Suprapubic skin (tissue), 3 donors: ENCODE measurements at regions not wholly inside any gene's neighbourhood (a gene's known extent, or its start where the extent isn't known, plus 50 kb on each side); places are given as distances from the start of the nearest gene placed in this dataset.
"Not testable (repeated sequence)": the region's sequence is repeated elsewhere in the genome, so short reads cannot be mapped to it uniquely, and the experiment has no call there.

Source experiments
- POLR2A ChIP-seq, 2 donors: fragments of 450-650 bp; IDR thresholded peaks; one replicate each; pipeline ENCODE4 v1.6.1; 2017; ENCODE audit warnings: antibody characterized with exemption in 2 of 2, mild to moderate bottlenecking in 2 of 2, moderate library complexity in 2 of 2
- TF ChIP-seq, protein P1 (sequence below), 2 donors: fragments of 200-600 bp in 1 of 2; fragments of 450-650 bp in 1 of 2; sonication (generic) in 1 of 2; IDR thresholded peaks; one replicate each; pipeline ENCODE4 v1.5.1; 2016 to 2019; ENCODE audit warnings: antibody characterized with exemption in 2 of 2, mild to moderate bottlenecking in 1 of 2, moderate library complexity in 1 of 2

DNA sequence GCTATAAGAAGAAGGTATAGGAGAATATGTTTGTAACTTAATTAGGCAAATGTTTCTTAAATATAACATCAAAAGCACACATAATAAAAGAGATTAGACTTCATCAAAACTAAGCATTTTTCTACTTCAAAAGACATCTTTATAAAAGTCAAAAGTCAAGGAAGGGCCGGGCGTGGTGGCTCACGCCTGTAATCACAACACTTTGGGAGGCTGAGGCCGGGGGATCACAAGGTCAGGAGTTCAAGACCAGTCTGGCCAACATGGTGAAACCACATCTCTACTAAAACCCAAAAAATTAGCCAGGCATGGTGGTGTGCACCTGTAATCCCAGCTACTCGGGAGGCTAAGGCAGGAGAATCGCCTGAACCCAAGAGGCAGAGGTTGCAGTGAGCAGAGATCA lies 951.0 kb upstream of the C9orf72 start:
- TF ChIP-seq, protein P1, sequence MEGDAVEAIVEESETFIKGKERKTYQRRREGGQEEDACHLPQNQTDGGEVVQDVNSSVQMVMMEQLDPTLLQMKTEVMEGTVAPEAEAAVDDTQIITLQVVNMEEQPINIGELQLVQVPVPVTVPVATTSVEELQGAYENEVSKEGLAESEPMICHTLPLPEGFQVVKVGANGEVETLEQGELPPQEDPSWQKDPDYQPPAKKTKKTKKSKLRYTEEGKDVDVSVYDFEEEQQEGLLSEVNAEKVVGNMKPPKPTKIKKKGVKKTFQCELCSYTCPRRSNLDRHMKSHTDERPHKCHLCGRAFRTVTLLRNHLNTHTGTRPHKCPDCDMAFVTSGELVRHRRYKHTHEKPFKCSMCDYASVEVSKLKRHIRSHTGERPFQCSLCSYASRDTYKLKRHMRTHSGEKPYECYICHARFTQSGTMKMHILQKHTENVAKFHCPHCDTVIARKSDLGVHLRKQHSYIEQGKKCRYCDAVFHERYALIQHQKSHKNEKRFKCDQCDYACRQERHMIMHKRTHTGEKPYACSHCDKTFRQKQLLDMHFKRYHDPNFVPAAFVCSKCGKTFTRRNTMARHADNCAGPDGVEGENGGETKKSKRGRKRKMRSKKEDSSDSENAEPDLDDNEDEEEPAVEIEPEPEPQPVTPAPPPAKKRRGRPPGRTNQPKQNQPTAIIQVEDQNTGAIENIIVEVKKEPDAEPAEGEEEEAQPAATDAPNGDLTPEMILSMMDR (IDR thresholded peaks at IDR 0.05), result not testable (repeated sequence)
- not testable (repeated sequence) for TF ChIP-seq POLR2A (IDR thresholded peaks at IDR 0.05)
